ENCODE measurements at regions not wholly inside any gene's neighbourhood (a gene's known extent, or its start where the extent isn't known, plus 50 kb on each side); places are given as distances from the start of the nearest gene placed in this dataset.
A peak's percentile ranks its signal among the peaks of the same experiment; 100 is the strongest.

DNA sequence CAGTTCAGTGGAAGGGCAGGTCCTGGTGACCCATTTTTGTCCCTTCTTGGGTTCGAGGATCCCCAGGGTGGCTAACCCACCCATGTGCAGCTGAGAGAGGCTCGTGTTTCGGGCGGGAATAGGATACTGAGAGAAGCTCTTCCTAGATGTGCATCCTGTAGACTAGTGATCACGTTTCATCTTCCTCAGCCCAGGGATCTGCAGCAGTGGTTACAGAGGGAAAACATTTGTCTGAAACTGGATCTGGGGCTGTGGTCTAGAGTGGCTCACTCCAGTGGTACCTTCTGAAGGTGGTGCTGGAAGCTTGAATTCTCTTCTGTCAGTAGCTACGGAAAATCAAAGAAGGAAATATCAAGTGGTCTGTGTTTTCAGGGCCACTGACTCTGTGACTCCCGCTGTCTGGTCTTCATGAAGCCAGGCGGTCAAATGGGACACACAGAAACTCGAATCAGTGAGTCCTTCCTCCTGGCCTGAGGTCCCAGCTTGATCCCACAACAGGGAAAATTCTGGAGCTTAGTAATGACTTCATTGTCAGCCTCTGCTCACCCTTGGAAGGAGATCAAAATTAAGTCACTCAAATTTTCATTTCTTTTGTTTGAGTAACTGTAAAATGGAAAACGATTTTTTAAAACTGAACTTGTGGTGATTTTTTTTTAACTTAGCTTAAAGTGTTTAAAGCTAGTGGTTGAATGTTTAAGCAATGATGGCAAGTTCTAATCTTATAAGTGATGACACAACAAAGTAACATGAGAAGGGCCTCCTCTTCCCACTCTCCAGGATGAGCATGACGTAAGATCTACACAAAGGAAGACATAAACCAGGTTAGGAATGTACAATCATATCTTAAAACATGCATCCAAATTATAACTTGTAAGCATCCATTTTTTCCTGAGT lies 469.3 kb upstream of the KLF6 start:
- DNase-seq (ENCODE audit: low read depth): peak; percentile 90
- H3K4me3 ChIP-seq (ENCODE audit: low read depth, low read length): no peak overlapping the region
- TF ChIP-seq, protein P1, sequence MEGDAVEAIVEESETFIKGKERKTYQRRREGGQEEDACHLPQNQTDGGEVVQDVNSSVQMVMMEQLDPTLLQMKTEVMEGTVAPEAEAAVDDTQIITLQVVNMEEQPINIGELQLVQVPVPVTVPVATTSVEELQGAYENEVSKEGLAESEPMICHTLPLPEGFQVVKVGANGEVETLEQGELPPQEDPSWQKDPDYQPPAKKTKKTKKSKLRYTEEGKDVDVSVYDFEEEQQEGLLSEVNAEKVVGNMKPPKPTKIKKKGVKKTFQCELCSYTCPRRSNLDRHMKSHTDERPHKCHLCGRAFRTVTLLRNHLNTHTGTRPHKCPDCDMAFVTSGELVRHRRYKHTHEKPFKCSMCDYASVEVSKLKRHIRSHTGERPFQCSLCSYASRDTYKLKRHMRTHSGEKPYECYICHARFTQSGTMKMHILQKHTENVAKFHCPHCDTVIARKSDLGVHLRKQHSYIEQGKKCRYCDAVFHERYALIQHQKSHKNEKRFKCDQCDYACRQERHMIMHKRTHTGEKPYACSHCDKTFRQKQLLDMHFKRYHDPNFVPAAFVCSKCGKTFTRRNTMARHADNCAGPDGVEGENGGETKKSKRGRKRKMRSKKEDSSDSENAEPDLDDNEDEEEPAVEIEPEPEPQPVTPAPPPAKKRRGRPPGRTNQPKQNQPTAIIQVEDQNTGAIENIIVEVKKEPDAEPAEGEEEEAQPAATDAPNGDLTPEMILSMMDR (IDR thresholded peaks at IDR 0.05; ENCODE audit: insufficient read depth, low read length): no peak

DNA sequence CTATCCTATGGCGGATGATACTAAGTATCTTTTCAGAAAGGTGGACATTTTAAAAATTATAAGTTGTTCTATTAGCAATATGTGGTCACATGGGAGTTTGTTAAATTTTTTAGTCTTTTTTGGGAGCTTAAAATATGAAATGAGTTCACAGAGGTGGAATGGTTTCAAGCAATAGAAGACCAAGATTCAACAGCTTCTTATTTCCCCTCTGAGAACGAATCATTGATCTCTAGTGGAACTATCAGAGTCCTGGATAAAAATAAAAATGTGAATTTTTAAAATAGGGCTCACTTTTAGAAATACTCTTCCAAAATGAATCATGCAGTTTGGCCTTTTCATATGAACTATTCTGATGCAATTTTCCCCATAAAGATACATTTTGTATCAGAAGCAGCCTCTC lies 467.7 kb upstream of the KLF6 start:
- TF ChIP-seq, protein P1 (IDR thresholded peaks at IDR 0.05; ENCODE audit: insufficient read depth, low read length): no peak
- H3K4me3 ChIP-seq (ENCODE audit: low read depth, low read length): no peak overlapping the region
- no peak for DNase-seq (ENCODE audit: low read depth)

GRCh38 chr10:4250587-4250887 lies 465.5 kb upstream of the KLF6 start:
- TF ChIP-seq, protein P1 (IDR thresholded peaks at IDR 0.05; ENCODE audit: insufficient read depth, low read length): no peak

DNA sequence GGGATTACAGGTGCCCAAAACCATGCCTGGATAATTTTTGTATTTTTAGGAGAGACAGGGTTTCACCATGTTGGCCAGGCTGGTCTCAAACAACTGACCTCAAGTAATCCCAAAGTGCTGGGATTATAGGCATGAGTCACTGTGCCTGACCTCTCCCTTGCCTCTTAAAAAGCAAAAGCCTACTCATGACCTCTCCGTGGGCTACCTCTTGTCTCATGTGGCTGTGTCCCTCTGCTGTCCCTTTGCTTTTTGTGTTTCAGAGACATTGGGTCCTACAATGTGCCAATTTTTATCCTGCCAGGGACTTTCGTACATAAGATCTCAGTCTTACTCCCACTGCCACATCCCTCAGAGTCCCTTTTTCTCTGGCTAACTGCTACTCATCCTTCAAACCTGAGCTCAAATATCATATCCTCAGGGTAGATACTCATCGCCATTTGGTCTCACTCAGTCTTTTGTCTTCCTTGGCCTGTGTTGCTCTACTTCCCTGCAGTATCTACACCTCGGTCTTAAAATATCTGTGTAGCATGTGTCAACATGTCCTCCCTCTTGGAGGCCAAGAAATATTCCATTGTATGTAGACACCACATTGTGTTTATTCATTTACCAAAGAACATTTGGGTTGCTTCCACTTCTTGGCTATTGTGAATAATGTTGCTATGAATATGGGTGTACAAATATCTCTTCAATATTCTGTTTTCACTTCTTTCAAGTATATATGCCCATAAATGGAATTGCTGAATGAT lies 465.0 kb upstream of the KLF6 start:
- DNase-seq (ENCODE audit: low read depth): no peak
- H3K4me3 ChIP-seq (ENCODE audit: low read depth, low read length): no peak overlapping the region
- TF ChIP-seq, protein P1 (IDR thresholded peaks at IDR 0.05; ENCODE audit: insufficient read depth, low read length): no peak

More at GRCh38 chr10:4250587-4250887, 465.5 kb upstream of the KLF6 start:
- no peak overlapping the region for H3K4me3 ChIP-seq (ENCODE audit: low read depth, low read length)
- DNase-seq (ENCODE audit: low read depth): no peak

DNA sequence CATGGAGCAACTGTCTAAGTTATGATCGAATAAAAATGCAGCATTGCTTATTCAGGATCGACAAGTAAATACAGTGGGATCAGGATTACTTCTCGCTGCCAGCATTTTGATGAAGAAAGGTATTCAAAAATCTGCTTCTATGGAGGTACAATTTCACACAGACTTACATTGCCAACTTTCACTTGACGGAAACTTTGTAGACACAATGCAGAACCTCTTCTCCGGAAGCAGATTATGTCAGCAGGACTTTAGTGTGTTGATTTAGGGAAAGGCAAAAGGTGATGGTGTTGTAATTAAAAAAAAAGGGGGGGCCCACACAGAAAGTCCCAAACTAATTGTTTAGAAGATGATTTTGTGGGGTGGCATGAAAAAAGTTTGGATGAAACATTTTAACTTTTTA lies 462.4 kb upstream of the KLF6 start:
- no peak for DNase-seq (ENCODE audit: low read depth)
- TF ChIP-seq, protein P1 (IDR thresholded peaks at IDR 0.05; ENCODE audit: insufficient read depth, low read length): no peak
- H3K4me3 ChIP-seq (ENCODE audit: low read depth, low read length): peak overlapping the region; percentile 19

GRCh38 chr10:4246881-4247358 lies 461.9 kb upstream of the KLF6 start:
- DNase-seq (ENCODE audit: low read depth): peak; percentile 97
- peak overlapping the region; percentile 19 for H3K4me3 ChIP-seq (ENCODE audit: low read depth, low read length)
- TF ChIP-seq, protein P1 (IDR thresholded peaks at IDR 0.05; ENCODE audit: insufficient read depth, low read length): no peak

All from fibroblast of the aortic adventitia (primary cell).